ENCODE measurements at regions not wholly inside any gene's neighbourhood (a gene's known extent, or its start where the extent isn't known, plus 50 kb on each side); places are given as distances from the start of the nearest gene placed in this dataset.
A peak's percentile ranks its signal among the peaks of the same experiment; 100 is the strongest.

- TF ChIP-seq NR2F1 (conservative IDR thresholded peaks at IDR 0.05), result peak; percentile 97
Observed at GRCh38 chr6:77561768-77562314, 91.0 kb upstream of the MEI4 start (continued).

GRCh38 chr6:77565370-77565769 lies 87.5 kb upstream of the MEI4 start:
- intact Hi-C loops (cut with micrococcal nuclease; ENCODE audit: unreplicated experiment) (no loop called here), in situ Hi-C loops (cut with MboI) (no loop called here)
- Histone ChIP-seq H3K27ac (ENCODE audit: control insufficient read depth, insufficient read depth) (no peak overlapping the region), H3K4me2 (ENCODE audit: control insufficient read depth, insufficient read depth) (no peak overlapping the region), H3K36me3 (ENCODE audit: control insufficient read depth in 2 of 2, insufficient read depth in 2 of 2, low read length in 1 of 2) (no peaks in the 10 kb centered on the region), H3K79me2 (ENCODE audit: control insufficient read depth, insufficient read depth, low read length) (no peaks in the 10 kb centered on the region), H3K9ac (ENCODE audit: control insufficient read depth, insufficient read depth, low read length) (no peak overlapping the region), H3K27me3 (replicated peaks in 1 of 2; ENCODE audit: control insufficient read depth in 2 of 2, insufficient read depth in 2 of 2, low read length in 1 of 2) (no peaks in the 10 kb centered on the region), H2AFZ (ENCODE audit: control insufficient read depth, low read depth, low read length) (no peak overlapping the region), H4K20me1 (ENCODE audit: control insufficient read depth, insufficient read depth) (no peaks in the 10 kb centered on the region), H3K4me1 (ENCODE audit: control insufficient read depth, insufficient read depth, low read length) (no peaks in the 10 kb centered on the region), H3K9me3 (replicated peaks; ENCODE audit: control insufficient read depth, insufficient read depth, low read length) (no peaks in the 10 kb centered on the region), H3K4me3 (no peak overlapping the region)
- POLR2A ChIA-PET, result interaction anchor here (1.2 to 10.1 kb wide), 2 partner anchors 9 to 17 kb away, joined by 4 to 270 read pairs; no protein-coding TSS in a partner anchor
- CTCF ChIA-PET, result interaction anchor here (0.7 to 7.6 kb wide), 2 partner anchors 15 to 361 kb away, joined by 3 to 96 read pairs; no protein-coding TSS in a partner anchor
- TF ChIP-seq SPI1 (IDR thresholded peaks at IDR 0.05; ENCODE audit: borderline replicate concordance, insufficient read depth, low read depth, low read length) (no peak), ZBTB40 (IDR thresholded peaks at IDR 0.05; ENCODE audit: borderline replicate concordance) (no peak), NFIC (IDR thresholded peaks at IDR 0.05; ENCODE audit: low read depth, low read length) (no peak), CEBPZ (IDR thresholded peaks at IDR 0.05; ENCODE audit: low read depth, low read length) (no peak), ATF7 (IDR thresholded peaks at IDR 0.05; ENCODE audit: low read depth) (no peak), KDM1A (IDR thresholded peaks at IDR 0.05; ENCODE audit: borderline replicate concordance) (no peak), NR2C2 (IDR thresholded peaks at IDR 0.05; ENCODE audit: borderline replicate concordance, control insufficient read depth, insufficient read length, low read depth) (no peak), JUND (IDR thresholded peaks at IDR 0.05; ENCODE audit: low read depth, low read length) (no peak), YY1 (IDR thresholded peaks at IDR 0.05; ENCODE audit: low read depth, low read length) (no peak), SUPT20H (IDR thresholded peaks at IDR 0.05; ENCODE audit: borderline replicate concordance, control insufficient read depth, low read depth, low read length) (no peak), E4F1 (IDR thresholded peaks at IDR 0.05; ENCODE audit: borderline replicate concordance, partially characterized antibody) (no peak)
- DNase-seq (ENCODE audit: low read depth, low spot score), result no peak
- no peak for ATAC-seq
- FAIRE-seq, result no peak
- SMC1A ChIA-PET (ENCODE audit: uncharacterized antibody, unreplicated experiment), result interaction anchor here (0.7 to 20.2 kb wide), 7 partner anchors 13 to 453 kb away, joined by 3 to 524 read pairs (median 3); no protein-coding TSS in a partner anchor
- RAD21 ChIA-PET (ENCODE audit: unreplicated experiment), result interaction anchor here (0.9 to 7.2 kb wide), 8 partner anchors 8 to 447 kb away, joined by 3 to 315 read pairs (median 4); no protein-coding TSS in a partner anchor
- BruUV-seq (replicated peaks), result no TSS peak

Measured in GM12878 (cell line).